ENCODE measurements at regions not wholly inside any gene's neighbourhood (a gene's known extent, or its start where the extent isn't known, plus 50 kb on each side); places are given as distances from the start of the nearest gene placed in this dataset.

DNA sequence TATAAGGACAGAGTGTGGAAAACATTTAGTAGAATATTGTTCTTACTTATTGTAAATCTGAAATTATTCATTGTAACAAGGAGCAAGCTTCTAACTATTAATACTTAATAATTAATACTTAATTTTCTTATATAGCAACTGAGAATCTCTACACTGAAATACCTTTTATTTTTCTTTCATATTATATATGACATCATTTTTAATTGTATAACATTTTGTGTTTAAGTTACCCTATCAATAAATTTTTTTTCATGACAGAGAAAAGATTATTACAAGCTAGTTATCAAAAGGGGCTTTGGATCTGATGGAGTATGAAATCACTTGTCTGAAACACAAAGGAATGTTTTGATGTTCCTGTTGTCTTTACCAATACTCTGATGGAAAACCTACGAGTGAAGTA lies 72.2 kb upstream of the CNKSR3 start:
- Histone ChIP-seq H3K4me3 (ENCODE audit: low read depth in 1 of 3, low read length in 3 of 3) (no peak overlapping the region), H3K36me3 (ENCODE audit: control insufficient read depth in 4 of 4, insufficient read depth in 3 of 4, low read depth in 1 of 4, low read length in 3 of 4) (no peaks in the 10 kb centered on the region), H3K27me3 (ENCODE audit: control insufficient read depth in 4 of 4, insufficient read depth in 4 of 4, low read length in 3 of 4) (no peaks in the 10 kb centered on the region), H3K9ac (ENCODE audit: low read depth in 1 of 2, low read length in 2 of 2) (no peak overlapping the region), H3K27ac (ENCODE audit: low read depth in 1 of 2, low read length in 2 of 2) (no peak overlapping the region), H3K9me3 (ENCODE audit: control insufficient read depth in 4 of 4, low read length in 3 of 4) (peaks cover 0 to 5% (median 0%) of the 10 kb centered on the region in 4 donors), H3K4me1 (ENCODE audit: control insufficient read depth in 4 of 4, insufficient read depth in 4 of 4, low read length in 3 of 4) (no peaks in the 10 kb centered on the region)
- WGBS: 81% methylated on average over 1 of the region's 1 CpG
- DNase-seq (ENCODE audit: low spot score): no peak
- TF ChIP-seq RXRA (IDR thresholded peaks at IDR 0.05): no peak
- TF ChIP-seq YY1 (IDR thresholded peaks at IDR 0.05): no peak
- TF ChIP-seq TAF1 (conservative IDR thresholded peaks at IDR 0.05): no peak
- no peak for TF ChIP-seq NR2F2 (IDR thresholded peaks at IDR 0.05)
- no peak for TF ChIP-seq FOXA1 (IDR thresholded peaks at IDR 0.05)
- TF ChIP-seq RAD21 (IDR thresholded peaks at IDR 0.05): no peak
- TF ChIP-seq FOXA2 (IDR thresholded peaks at IDR 0.05): no peak
- TF ChIP-seq, protein P1, sequence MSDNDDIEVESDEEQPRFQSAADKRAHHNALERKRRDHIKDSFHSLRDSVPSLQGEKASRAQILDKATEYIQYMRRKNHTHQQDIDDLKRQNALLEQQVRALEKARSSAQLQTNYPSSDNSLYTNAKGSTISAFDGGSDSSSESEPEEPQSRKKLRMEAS (IDR thresholded peaks at IDR 0.05): no peak
- TF ChIP-seq SP1 (IDR thresholded peaks at IDR 0.05): no peak
- TF ChIP-seq, protein P2, sequence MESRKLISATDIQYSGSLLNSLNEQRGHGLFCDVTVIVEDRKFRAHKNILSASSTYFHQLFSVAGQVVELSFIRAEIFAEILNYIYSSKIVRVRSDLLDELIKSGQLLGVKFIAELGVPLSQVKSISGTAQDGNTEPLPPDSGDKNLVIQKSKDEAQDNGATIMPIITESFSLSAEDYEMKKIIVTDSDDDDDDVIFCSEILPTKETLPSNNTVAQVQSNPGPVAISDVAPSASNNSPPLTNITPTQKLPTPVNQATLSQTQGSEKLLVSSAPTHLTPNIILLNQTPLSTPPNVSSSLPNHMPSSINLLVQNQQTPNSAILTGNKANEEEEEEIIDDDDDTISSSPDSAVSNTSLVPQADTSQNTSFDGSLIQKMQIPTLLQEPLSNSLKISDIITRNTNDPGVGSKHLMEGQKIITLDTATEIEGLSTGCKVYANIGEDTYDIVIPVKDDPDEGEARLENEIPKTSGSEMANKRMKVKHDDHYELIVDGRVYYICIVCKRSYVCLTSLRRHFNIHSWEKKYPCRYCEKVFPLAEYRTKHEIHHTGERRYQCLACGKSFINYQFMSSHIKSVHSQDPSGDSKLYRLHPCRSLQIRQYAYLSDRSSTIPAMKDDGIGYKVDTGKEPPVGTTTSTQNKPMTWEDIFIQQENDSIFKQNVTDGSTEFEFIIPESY (IDR thresholded peaks at IDR 0.05): no peak
- no peak for TF ChIP-seq HNF4A (conservative IDR thresholded peaks at IDR 0.05)
- TF ChIP-seq, protein P3, sequence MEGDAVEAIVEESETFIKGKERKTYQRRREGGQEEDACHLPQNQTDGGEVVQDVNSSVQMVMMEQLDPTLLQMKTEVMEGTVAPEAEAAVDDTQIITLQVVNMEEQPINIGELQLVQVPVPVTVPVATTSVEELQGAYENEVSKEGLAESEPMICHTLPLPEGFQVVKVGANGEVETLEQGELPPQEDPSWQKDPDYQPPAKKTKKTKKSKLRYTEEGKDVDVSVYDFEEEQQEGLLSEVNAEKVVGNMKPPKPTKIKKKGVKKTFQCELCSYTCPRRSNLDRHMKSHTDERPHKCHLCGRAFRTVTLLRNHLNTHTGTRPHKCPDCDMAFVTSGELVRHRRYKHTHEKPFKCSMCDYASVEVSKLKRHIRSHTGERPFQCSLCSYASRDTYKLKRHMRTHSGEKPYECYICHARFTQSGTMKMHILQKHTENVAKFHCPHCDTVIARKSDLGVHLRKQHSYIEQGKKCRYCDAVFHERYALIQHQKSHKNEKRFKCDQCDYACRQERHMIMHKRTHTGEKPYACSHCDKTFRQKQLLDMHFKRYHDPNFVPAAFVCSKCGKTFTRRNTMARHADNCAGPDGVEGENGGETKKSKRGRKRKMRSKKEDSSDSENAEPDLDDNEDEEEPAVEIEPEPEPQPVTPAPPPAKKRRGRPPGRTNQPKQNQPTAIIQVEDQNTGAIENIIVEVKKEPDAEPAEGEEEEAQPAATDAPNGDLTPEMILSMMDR (IDR thresholded peaks at IDR 0.05; ENCODE audit: low read depth, low read length, missing input control): no peak

DNA sequence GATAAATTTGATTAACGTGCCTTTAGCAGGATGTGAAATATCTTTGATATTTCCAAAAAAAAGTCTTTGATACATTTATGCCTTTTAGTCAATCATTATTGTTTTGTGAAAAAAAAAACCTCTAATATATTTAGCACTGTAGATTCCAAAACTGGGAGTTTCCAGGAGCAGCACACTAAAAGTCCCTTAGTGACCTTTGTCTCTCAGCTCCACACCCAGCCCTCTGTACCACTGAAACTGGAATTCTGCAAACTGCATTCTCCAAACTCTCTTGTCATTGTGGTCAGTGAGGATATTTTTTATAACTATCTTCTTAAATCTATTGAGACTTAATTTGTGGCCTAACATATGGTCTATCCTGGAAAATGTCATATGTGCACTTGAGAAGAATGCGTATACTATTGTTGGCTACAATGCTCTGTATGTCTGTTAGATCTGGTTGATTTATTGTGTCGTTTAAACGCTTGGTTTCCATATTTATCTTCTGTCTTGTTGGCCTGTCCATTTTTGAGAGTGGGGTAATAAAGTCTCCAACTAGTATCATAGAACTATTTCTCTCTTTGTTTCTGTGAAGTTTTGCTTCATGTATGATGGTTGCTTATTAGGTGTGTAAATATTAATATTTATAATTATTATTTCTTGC lies 73.2 kb upstream of the CNKSR3 start:
- Histone ChIP-seq H3K4me1 (ENCODE audit: control insufficient read depth in 4 of 4, insufficient read depth in 4 of 4, low read length in 3 of 4) (no peaks in the 10 kb centered on the region), H3K27ac (ENCODE audit: low read depth in 1 of 2, low read length in 2 of 2) (no peak overlapping the region), H3K27me3 (ENCODE audit: control insufficient read depth in 4 of 4, insufficient read depth in 4 of 4, low read length in 3 of 4) (no peaks in the 10 kb centered on the region), H3K4me3 (ENCODE audit: low read depth in 1 of 3, low read length in 3 of 3) (no peak overlapping the region), H3K9ac (ENCODE audit: low read depth in 1 of 2, low read length in 2 of 2) (no peak overlapping the region), H3K9me3 (ENCODE audit: control insufficient read depth in 4 of 4, low read length in 3 of 4) (peaks cover 0 to 5% (median 0%) of the 10 kb centered on the region in 4 donors), H3K36me3 (ENCODE audit: control insufficient read depth in 4 of 4, insufficient read depth in 3 of 4, low read depth in 1 of 4, low read length in 3 of 4) (no peaks in the 10 kb centered on the region)
- 87% methylated on average over 4 of the region's 4 CpGs for WGBS
- DNase-seq (ENCODE audit: low spot score): no peak
- TF ChIP-seq, protein P1 (IDR thresholded peaks at IDR 0.05): no peak
- TF ChIP-seq FOXA2 (IDR thresholded peaks at IDR 0.05): no peak
- TF ChIP-seq EGR1 (IDR thresholded peaks at IDR 0.05; ENCODE audit: low read depth in 2 of 2): no peak
- TF ChIP-seq SP1 (IDR thresholded peaks at IDR 0.05): no peak
- TF ChIP-seq, protein P2 (IDR thresholded peaks at IDR 0.05): no peak
- TF ChIP-seq HNF4G (IDR thresholded peaks at IDR 0.05): no peak
- TF ChIP-seq, protein P4, sequence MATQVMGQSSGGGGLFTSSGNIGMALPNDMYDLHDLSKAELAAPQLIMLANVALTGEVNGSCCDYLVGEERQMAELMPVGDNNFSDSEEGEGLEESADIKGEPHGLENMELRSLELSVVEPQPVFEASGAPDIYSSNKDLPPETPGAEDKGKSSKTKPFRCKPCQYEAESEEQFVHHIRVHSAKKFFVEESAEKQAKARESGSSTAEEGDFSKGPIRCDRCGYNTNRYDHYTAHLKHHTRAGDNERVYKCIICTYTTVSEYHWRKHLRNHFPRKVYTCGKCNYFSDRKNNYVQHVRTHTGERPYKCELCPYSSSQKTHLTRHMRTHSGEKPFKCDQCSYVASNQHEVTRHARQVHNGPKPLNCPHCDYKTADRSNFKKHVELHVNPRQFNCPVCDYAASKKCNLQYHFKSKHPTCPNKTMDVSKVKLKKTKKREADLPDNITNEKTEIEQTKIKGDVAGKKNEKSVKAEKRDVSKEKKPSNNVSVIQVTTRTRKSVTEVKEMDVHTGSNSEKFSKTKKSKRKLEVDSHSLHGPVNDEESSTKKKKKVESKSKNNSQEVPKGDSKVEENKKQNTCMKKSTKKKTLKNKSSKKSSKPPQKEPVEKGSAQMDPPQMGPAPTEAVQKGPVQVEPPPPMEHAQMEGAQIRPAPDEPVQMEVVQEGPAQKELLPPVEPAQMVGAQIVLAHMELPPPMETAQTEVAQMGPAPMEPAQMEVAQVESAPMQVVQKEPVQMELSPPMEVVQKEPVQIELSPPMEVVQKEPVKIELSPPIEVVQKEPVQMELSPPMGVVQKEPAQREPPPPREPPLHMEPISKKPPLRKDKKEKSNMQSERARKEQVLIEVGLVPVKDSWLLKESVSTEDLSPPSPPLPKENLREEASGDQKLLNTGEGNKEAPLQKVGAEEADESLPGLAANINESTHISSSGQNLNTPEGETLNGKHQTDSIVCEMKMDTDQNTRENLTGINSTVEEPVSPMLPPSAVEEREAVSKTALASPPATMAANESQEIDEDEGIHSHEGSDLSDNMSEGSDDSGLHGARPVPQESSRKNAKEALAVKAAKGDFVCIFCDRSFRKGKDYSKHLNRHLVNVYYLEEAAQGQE (IDR thresholded peaks at IDR 0.05): no peak
- no peak for TF ChIP-seq NR2F2 (IDR thresholded peaks at IDR 0.05)
